ENCODE measurements at regions not wholly inside any gene's neighbourhood (a gene's known extent, or its start where the extent isn't known, plus 50 kb on each side); places are given as distances from the start of the nearest gene placed in this dataset.

DNA sequence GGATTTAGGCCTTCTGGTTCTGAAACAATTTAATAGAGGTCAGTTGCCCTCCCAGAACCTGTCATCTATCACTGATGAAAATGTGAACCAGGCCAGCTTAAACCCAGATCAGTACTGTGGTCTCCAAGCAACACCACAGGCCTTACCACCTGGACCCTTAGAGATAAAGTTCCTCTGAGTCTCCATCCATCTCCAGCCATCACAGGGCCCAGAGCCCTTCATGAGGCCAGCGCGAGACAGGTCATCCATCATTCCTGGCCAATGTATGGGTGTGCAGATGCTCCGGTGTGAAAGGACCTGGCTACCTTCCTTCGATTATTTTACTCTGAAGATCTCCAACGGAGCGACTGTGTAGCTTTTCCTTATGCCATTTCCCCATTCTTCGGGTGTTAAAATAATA is 322.7 kb upstream of the SOX11 start:
- TF ChIP-seq POLR2A (IDR thresholded peaks at IDR 0.05; ENCODE audit: low read length) (no peak), GATA1 (IDR thresholded peaks at IDR 0.05; ENCODE audit: low read depth, low read length) (no peak)
